ELF-1 (cell line): ENCODE measurements at regions not wholly inside any gene's neighbourhood (a gene's known extent, or its start where the extent isn't known, plus 50 kb on each side); places are given as distances from the start of the nearest gene placed in this dataset.

Experiments
- DNase-seq: peaks from one replicate; pipeline ENCODE4 v3.0.0-alpha.2; 2016; ENCODE audit warnings: low read depth, low spot score

GRCh38 chrX:10900585-10901289, 210.4 kb upstream of the HCCS start:
- no peak for DNase-seq

GRCh38 chrX:10901290-10901633, 209.9 kb upstream of the HCCS start:
- no peak for DNase-seq

GRCh38 chrX:10902001-10902400, 209.1 kb upstream of the HCCS start:
- no peak for DNase-seq

- DNase-seq, result no peak
These were observed 207.6 kb upstream of the HCCS start for GRCh38 chrX:10903523-10903922.

GRCh38 chrX:10904220-10904619, 206.9 kb upstream of the HCCS start:
- no peak for DNase-seq

GRCh38 chrX:10906866-10907265, 204.3 kb upstream of the HCCS start:
- DNase-seq, result no peak

GRCh38 chrX:10922159-10922558, 189.0 kb upstream of the HCCS start:
- no peak for DNase-seq

GRCh38 chrX:10922835-10923234, 188.3 kb upstream of the HCCS start:
- no peak for DNase-seq

GRCh38 chrX:10923466-10923865, 187.7 kb upstream of the HCCS start:
- no peak for DNase-seq

GRCh38 chrX:10926404-10926803, 184.7 kb upstream of the HCCS start:
- DNase-seq, result no peak

- no peak for DNase-seq
These were observed 184.2 kb upstream of the HCCS start for GRCh38 chrX:10926891-10927290.

GRCh38 chrX:10929747-10930146, 181.4 kb upstream of the HCCS start:
- no peak for DNase-seq

GRCh38 chrX:10930151-10930550, 181.0 kb upstream of the HCCS start:
- DNase-seq, result no peak

- no peak for DNase-seq
These were observed 179.2 kb upstream of the HCCS start for GRCh38 chrX:10931976-10932375.

- DNase-seq, result no peak
These were observed 178.2 kb upstream of the HCCS start for GRCh38 chrX:10932842-10933440.

GRCh38 chrX:10935501-10935900, 175.6 kb upstream of the HCCS start:
- DNase-seq, result no peak

GRCh38 chrX:10936976-10937375, 174.2 kb upstream of the HCCS start:
- DNase-seq, result no peak

GRCh38 chrX:10938365-10938923, 172.7 kb upstream of the HCCS start:
- DNase-seq, result no peak

GRCh38 chrX:10939424-10939823, 171.7 kb upstream of the HCCS start:
- DNase-seq, result no peak

- DNase-seq, result peak; percentile 14
These were observed 166.8 kb upstream of the HCCS start for GRCh38 chrX:10944136-10944885.

- DNase-seq, result no peak
These were observed 165.6 kb upstream of the HCCS start for GRCh38 chrX:10945498-10945897.

- no peak for DNase-seq
These were observed 161.6 kb upstream of the HCCS start for GRCh38 chrX:10949541-10949940.

- no peak for DNase-seq
These were observed 158.5 kb upstream of the HCCS start for GRCh38 chrX:10952619-10953018.
